GM18909 (cell line): ENCODE measurements at regions not wholly inside any gene's neighbourhood (a gene's known extent, or its start where the extent isn't known, plus 50 kb on each side); places are given as distances from the start of the nearest gene placed in this dataset.
"Not testable (repeated sequence)": the region's sequence is repeated elsewhere in the genome, so short reads cannot be mapped to it uniquely, and the experiment has no call there.

Experiments
- ATAC-seq: cut with Tn5 transposase; IDR thresholded peaks from one replicate; pipeline ENCODE4 v1.9.1; 2021; ENCODE audit warnings: mild to moderate bottlenecking; ENCODE audit not compliant: unreplicated experiment, poor library complexity

DNA sequence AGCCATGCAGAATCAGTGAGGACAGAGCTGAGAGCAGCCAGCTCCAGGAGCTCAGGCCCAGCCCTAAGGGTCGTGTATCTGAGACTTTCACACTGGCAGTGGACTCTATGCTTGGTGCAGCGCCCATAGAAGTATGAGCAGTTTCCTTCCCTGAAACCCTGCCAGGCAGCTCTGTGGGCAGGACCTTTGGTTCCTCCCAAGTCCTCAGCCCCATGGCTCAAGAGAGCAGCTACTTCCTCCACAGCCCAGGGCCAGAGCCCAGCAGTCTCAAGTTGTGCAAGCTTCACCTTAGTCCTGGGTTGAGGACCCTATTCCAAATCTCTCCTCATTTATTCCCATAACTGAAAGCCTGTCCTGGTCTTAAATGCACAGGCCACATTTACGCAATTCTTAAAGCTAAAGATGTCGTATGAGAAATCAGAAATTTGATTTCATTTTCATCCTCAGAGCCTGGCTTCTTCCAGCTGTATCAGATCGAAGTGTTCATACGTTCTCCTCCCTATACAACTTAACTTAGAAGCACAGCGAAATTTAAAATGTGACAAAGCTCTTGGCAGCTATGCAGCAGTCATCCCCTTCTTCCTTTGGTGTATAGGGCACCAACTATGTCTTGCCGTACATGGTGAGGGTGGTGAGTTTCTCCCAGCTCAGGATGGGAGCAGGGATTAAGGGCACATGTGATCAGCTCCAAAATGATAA, 1337.1 kb downstream of the RPIA start:
- ATAC-seq, result not testable (repeated sequence)

DNA sequence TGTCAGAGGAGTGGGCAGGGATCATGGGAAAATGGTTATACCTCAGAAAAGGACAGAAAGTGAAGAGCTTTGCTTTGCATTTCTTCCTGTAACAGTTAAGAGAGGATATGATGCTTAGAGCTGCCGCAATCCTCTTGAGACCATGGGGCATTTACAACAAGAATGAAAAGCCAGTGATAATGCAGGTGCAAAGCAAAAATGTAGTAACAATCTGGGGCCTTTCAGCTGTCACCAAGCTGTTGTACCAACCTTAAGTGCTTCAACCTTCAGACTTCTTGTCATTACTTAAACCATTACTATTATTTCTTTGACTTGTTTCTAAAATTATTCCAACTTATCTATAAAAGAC, 1337.6 kb downstream of the RPIA start:
- ATAC-seq, result not testable (repeated sequence)

- ATAC-seq, result not testable (repeated sequence)
Observed at GRCh38 chr2:90032269-90032668, 1340.8 kb downstream of the RPIA start.

DNA sequence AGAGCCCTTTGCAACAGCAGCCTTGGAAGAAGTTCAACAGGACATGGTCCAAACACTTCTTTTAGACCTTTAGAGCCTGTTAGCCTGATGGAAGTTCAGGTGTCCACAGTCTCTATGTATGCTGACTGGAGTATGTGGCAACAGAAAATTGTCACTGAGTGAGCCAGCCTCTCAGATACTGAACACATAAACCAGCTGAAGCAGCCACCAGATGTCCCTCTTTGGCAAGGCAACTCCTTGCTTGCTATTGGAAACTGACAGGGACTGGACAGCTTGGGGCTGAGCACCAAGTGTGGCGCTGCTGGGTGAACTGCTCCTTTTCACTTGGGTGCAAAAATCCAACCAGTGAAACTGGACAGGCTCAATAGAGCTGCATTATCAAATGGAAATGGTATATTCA, 1344.9 kb downstream of the RPIA start:
- not testable (repeated sequence) for ATAC-seq

GRCh38 chr2:90039093-90039492, 1347.6 kb downstream of the RPIA start:
- not testable (repeated sequence) for ATAC-seq

DNA sequence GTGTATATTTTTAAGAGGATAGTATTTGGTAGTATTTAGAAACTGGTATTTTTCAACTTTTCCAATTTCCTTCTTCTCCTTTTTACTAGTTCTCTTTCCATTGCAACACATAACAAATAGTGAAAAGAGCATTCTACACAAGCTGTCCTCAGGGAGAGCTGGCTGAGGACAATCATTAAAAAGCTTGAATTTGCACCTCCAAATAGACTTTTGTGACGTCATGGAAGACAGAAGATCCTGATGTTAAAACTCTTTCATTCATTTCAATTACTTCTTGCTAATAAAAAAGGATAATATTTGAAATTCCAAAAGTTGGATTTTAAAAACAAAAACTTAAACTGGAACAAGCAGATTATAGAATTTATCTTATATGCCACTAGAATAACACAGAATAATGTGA, 1356.3 kb downstream of the RPIA start:
- not testable (repeated sequence) for ATAC-seq

DNA sequence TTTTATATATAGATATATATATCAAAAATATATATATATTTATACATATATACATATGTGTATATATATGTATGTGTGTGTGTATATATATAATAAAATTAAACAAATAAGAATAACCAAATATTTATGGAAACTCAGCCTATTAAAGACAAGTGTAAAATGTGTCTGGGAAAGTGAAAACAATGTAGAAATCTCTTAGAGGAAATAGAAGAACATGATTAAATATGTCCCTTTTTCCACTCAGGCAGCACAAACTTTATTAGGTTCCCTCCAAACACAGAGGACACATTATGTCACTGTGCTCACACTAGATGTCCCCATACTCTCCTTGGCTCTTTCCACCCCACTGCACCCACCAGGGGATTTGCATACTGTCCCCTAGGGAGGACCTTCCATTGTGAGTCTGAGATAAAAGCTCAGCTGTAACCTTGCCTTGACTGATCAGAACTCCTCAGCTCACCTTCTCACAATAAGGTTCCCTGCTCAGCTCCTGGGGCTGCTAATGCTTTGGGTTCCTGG, 1360.7 kb downstream of the RPIA start:
- ATAC-seq, result peak; percentile 44

GRCh38 chr2:90069290-90069894, 1377.9 kb downstream of the RPIA start:
- peak; percentile 82 for ATAC-seq

GRCh38 chr2:90076311-90076710, 1384.8 kb downstream of the RPIA start:
- ATAC-seq, result no peak

- no peak for ATAC-seq
Observed at GRCh38 chr2:90077948-90078347, 1386.5 kb downstream of the RPIA start.

DNA sequence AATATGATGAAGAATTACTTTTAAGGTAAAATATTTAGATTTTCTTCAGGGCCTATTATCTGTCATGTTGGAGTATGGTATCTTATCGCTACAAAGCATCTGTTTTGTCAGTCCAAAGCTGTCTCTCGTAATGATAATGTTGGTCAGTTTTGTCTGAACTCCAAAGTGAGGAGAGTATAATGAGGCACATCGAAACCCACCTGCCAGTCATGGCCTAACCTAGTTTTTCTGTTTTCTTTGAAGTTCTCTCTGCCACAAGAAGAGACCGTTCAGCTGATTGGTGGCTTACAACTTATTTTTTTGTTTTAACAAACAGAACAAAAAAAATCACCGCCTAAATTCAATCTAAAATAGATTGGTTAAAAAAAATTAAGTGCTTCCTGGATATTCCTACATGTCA, 1387.9 kb downstream of the RPIA start:
- ATAC-seq, result no peak

GRCh38 chr2:90087792-90088191, 1396.3 kb downstream of the RPIA start:
- peak; percentile 48 for ATAC-seq

DNA sequence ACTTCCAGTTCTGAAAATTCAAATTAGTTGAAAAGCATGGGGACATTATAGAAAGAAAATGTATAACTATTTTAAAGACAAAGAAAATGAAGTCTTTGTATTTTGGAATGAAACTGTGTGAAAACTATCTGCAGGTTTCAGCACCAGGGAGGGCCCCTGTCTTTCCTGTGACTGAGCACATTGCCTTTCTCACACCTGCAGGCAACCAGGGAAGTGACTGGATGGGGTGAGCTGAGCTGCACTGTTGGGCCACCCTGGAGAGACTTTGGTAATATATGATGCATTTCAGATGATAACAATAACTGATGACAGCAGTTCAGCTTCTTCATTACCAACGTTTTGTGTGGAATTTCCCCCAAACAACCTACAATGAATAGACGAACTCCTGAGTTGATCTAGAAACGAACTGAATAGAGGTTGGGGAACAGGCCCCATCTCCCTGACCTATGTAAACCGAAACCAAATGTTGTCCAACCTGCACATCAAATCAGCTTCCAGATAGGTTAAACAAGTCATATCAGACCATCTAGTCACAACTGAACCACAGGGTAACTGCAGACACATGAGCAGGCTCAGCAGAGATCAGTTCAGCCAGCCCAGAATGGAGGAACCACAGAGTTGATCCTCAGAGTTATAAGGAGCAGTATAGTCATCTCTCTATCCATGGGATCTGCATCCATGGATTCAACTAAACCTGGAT, 1402.2 kb downstream of the RPIA start:
- not testable (repeated sequence) for ATAC-seq

DNA sequence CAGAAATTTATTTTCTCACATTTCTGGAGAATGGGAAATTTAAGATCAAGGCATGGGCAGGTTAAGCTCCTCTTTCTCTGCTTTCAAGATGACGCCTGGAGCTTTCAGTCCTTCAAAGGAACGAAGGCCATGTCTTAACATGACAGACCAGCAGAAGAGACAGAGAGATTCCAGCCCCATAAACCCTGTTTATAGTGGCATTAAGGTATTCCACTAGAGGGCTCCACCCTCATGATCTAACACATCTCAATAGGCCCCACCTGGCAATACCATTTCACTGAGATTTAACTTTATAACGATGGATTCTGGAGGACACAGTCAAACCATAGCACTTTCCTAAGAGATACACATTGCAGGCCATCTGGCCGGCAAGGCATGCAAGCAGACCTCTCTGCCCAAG, 1406.1 kb downstream of the RPIA start:
- ATAC-seq, result not testable (repeated sequence)

- not testable (repeated sequence) for ATAC-seq
Observed at GRCh38 chr2:90105142-90105541, 1413.7 kb downstream of the RPIA start.

DNA sequence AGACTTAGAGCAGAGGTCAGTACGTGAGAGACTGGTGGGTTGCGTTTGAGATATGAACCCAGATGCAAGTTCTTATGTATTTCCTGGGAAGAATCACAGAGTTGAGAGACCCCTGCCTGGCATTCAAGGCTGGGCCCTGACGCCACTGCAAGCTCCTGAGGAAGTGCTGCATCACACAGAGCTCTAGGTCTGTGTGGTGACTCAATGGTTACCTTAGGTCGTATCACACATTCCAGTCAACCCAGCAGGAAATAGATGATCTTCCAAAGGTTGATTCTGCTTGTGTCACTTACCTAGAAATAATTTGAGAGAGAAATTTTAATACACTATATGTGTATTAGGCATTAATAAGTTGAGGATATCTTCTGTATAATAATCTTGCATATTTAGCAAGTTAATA, 1431.9 kb downstream of the RPIA start:
- ATAC-seq, result not testable (repeated sequence)

DNA sequence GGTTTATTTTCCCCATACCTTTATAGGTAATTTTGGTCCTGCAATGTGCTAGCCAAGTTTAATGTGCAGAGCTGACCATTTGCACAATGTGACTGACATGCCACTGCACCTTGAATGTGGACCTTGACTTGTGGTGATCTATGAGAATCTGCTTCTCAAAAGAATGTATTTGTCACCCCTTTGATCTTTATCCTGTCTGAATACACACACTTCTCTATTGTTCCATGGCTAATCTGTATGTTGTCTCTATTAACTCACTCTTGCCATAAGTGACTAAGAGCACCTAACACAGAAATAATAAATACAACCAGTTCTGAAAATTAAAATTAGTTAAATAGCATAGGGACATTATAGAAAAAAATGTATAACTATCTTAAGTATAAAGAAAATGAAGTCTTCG, 1447.6 kb downstream of the RPIA start:
- not testable (repeated sequence) for ATAC-seq

- not testable (repeated sequence) for ATAC-seq
Observed at GRCh38 chr2:90141558-90141957, 1450.1 kb downstream of the RPIA start.

- peak; percentile 67 for ATAC-seq
Observed at GRCh38 chr2:90151805-90152204, 1460.3 kb downstream of the RPIA start.

DNA sequence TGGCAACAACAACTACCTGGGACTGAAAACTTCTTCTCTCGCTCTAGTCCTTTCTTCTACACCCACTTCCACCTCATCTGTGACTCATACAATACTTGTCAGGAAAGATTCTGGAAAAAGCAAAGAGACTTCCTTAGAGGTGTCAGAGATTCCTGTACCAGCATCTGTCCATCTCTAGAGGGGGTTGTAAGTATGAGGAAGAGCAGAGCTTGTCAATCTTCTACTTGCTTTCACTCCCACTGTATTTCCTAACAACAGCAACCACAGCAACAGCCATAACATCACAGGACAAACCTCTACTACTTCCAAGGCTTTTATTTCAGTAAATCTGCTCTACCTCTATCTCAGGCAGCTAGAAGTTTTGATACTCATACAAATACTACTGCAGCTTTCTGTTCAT, 1479.5 kb downstream of the RPIA start:
- ATAC-seq, result not testable (repeated sequence)

- not testable (repeated sequence) for ATAC-seq
Observed at GRCh38 chr2:90173081-90173480, 1481.6 kb downstream of the RPIA start.
